NCI-H1436 (cell line): ENCODE measurements at regions not wholly inside any gene's neighbourhood (a gene's known extent, or its start where the extent isn't known, plus 50 kb on each side); places are given as distances from the start of the nearest gene placed in this dataset.
"Not testable (repeated sequence)": the region's sequence is repeated elsewhere in the genome, so short reads cannot be mapped to it uniquely, and the experiment has no call there.

Experiments used
- DNase-seq: peaks from one replicate; lab custom pipeline; 2025; lab: John Stamatoyannopoulos, UW

GRCh38 chr14:30159374-30159773 is 231.7 kb upstream of the PRKD1 start:
- no peak for DNase-seq

GRCh38 chr14:30160608-30161007 is 233.0 kb upstream of the PRKD1 start:
- no peak for DNase-seq

- no peak for DNase-seq
These were observed 234.4 kb upstream of the PRKD1 start for GRCh38 chr14:30162066-30162465.

- DNase-seq: no peak
These were observed 237.6 kb upstream of the PRKD1 start for GRCh38 chr14:30165255-30165654.

- no peak for DNase-seq
These were observed 250.1 kb upstream of the PRKD1 start for GRCh38 chr14:30177781-30178180.

GRCh38 chr14:30179381-30180130 is 251.9 kb upstream of the PRKD1 start:
- DNase-seq: no peak

GRCh38 chr14:30180219-30180618 is 252.6 kb upstream of the PRKD1 start:
- no peak for DNase-seq

- DNase-seq: no peak
These were observed 258.2 kb upstream of the PRKD1 start for GRCh38 chr14:30185832-30186231.

- DNase-seq: no peak
These were observed 264.1 kb upstream of the PRKD1 start for GRCh38 chr14:30191639-30192279.

- DNase-seq: no peak
These were observed 265.5 kb upstream of the PRKD1 start for GRCh38 chr14:30193101-30193500.

GRCh38 chr14:30193845-30194501 is 266.3 kb upstream of the PRKD1 start:
- DNase-seq: no peak

- DNase-seq: no peak
These were observed 267.1 kb upstream of the PRKD1 start for GRCh38 chr14:30194741-30195148.

- DNase-seq: no peak
These were observed 268.3 kb upstream of the PRKD1 start for GRCh38 chr14:30195941-30196340.

GRCh38 chr14:30196861-30197260 is 269.2 kb upstream of the PRKD1 start:
- DNase-seq: no peak

- DNase-seq: not testable (repeated sequence)
These were observed 271.1 kb upstream of the PRKD1 start for GRCh38 chr14:30198720-30199119.

GRCh38 chr14:30204431-30204980 is 276.9 kb upstream of the PRKD1 start:
- DNase-seq: no peak

- DNase-seq: no peak
These were observed 281.5 kb upstream of the PRKD1 start for GRCh38 chr14:30209136-30209535.

GRCh38 chr14:30210630-30211029 is 283.0 kb upstream of the PRKD1 start:
- no peak for DNase-seq

GRCh38 chr14:30211326-30211725 is 283.7 kb upstream of the PRKD1 start:
- DNase-seq: no peak

GRCh38 chr14:30214014-30214413 is 286.4 kb upstream of the PRKD1 start:
- DNase-seq: no peak

- peak; percentile 71 for DNase-seq
These were observed 286.9 kb upstream of the PRKD1 start for GRCh38 chr14:30214461-30215090.

GRCh38 chr14:30218907-30219306 is 291.3 kb upstream of the PRKD1 start:
- no peak for DNase-seq
